Bronchial epithelial cell (primary cell): ENCODE measurements at regions not wholly inside any gene's neighbourhood (a gene's known extent, or its start where the extent isn't known, plus 50 kb on each side); places are given as distances from the start of the nearest gene placed in this dataset.

Experiments used
- DNase-seq: peaks from one replicate; pipeline ENCODE4 v3.0.0-alpha.2; 2010; ENCODE audit warnings: low read depth
- FAIRE-seq: peaks from 2 replicates; lab custom pipeline; 2011; peaks lifted over from hg19 to GRCh38; lab: Jason Lieb, UNC
- H3K27me3 ChIP-seq: 2 replicates; pipeline ENCODE4 v1.5.1; 2011; ENCODE audit warnings: low read length; ENCODE audit not compliant: control insufficient read depth, insufficient read depth
- H3K36me3 ChIP-seq: 2 replicates; pipeline ENCODE4 v1.5.1; 2011; ENCODE audit warnings: low read length; ENCODE audit not compliant: control insufficient read depth, insufficient read depth
- H3K4me3 ChIP-seq: 2 replicates; pipeline ENCODE4 v1.5.1; 2011; ENCODE audit warnings: mild to moderate bottlenecking, low read depth, low read length, control low read depth
- TF ChIP-seq, protein P1 (sequence below): IDR thresholded peaks from 2 replicates; pipeline ENCODE4 v1.5.1; 2011; ENCODE audit warnings: mild to moderate bottlenecking, moderate library complexity, low read length, control low read depth, inconsistent platforms; ENCODE audit not compliant: insufficient read depth, severe bottlenecking

DNA sequence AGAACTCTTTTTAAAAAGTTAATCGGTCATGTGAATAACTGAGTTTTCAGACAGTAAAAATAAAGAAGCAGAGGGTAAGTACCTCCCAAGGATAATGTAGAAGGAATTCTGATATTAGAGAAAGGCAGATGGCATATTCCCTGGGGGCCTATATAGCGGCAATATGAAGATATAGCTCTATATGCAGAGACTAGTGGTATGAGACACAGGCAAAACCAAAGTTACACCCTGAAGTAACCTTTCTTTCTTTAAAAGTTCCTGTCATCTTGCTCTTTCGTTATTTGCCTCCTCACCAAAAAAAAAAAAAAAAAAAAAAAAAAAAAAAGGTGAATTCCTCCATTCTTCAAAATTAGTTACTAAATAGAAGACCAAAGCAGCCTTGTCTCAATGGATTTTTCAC is 76.2 kb upstream of the ARHGAP32 start:
- no peak overlapping the region for H3K4me3 ChIP-seq
- no peaks in the 10 kb centered on the region for H3K36me3 ChIP-seq
- no peak for FAIRE-seq
- H3K27me3 ChIP-seq = no peaks in the 10 kb centered on the region
- no peak for DNase-seq
- TF ChIP-seq, protein P1, sequence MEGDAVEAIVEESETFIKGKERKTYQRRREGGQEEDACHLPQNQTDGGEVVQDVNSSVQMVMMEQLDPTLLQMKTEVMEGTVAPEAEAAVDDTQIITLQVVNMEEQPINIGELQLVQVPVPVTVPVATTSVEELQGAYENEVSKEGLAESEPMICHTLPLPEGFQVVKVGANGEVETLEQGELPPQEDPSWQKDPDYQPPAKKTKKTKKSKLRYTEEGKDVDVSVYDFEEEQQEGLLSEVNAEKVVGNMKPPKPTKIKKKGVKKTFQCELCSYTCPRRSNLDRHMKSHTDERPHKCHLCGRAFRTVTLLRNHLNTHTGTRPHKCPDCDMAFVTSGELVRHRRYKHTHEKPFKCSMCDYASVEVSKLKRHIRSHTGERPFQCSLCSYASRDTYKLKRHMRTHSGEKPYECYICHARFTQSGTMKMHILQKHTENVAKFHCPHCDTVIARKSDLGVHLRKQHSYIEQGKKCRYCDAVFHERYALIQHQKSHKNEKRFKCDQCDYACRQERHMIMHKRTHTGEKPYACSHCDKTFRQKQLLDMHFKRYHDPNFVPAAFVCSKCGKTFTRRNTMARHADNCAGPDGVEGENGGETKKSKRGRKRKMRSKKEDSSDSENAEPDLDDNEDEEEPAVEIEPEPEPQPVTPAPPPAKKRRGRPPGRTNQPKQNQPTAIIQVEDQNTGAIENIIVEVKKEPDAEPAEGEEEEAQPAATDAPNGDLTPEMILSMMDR = no peak

DNA sequence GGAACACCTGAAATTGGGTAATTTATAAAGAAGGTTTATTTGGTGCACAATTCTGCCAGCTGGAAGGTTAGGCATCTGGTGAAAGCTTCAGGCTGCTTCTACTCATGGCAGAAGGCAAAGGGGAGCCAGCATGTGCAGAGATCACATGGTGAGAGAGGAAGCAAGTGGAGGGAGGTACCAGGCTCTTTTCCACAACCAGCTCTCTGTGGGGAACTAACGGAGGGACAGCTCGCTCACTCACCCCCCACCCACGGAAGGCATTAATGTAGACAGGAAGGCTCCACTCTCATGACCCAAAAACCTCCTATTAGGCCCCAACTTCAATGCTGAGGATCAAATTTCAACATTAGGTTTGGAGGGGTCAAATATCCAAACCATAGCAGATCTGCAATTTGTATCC is 75.6 kb upstream of the ARHGAP32 start:
- H3K27me3 ChIP-seq = no peaks in the 10 kb centered on the region
- FAIRE-seq (no peak), DNase-seq (no peak)
- no peaks in the 10 kb centered on the region for H3K36me3 ChIP-seq
- TF ChIP-seq, protein P1 = no peak
- no peak overlapping the region for H3K4me3 ChIP-seq

DNA sequence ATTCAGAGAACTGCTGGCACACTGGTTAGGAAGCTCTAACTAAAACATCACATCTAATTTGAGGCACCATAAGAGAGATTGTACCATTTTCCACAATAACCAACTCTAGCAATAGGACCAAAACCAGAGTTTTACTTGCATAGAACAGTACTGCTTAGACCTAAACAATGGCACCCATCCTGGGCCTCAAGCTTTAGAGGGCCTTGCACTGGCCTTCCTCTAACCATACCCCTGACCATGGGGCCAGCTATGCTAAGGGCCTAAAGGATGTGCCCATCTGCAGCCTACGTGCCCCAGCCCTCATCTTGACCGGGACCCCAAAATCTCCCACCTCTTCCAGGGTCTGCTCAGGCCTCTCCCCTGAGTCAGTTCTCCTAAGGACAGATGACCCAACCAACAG is 74.4 kb upstream of the ARHGAP32 start:
- FAIRE-seq (no peak), DNase-seq (no peak)
- Histone ChIP-seq H3K4me3 (no peak overlapping the region), H3K27me3 (no peaks in the 10 kb centered on the region), H3K36me3 (no peaks in the 10 kb centered on the region)
- TF ChIP-seq, protein P1 = no peak

DNA sequence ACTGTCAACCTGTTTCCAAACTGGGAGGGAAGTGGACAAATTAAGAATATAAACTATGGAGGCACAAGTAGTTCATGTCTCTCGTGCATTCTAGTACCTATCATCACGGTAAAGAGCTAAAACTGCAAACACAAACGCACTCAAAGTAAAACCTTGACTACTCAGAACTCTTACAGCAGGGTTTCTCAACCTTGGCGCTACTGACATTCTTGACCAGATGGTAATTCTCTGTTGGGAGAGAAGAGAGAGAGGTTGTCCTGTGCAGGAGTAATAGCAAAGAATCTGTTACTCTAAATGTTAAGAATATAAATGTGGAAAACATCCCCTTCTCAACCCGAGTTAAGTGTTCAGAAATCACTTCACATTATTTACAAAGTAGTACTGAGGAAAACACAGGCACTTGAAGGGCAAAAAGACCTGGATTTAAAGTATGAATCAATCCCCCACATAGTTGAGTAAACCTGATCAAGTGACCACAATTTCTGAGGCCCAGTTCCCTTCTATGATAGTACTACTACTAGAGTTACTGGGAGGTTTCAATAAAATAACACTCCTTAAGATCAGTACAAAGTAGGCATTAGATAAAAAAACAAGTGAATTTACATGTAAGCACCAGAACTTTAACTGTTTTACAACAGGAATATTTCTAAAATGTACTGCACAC is 73.1 kb upstream of the ARHGAP32 start:
- DNase-seq (no peak), FAIRE-seq (peak; percentile 18)
- Histone ChIP-seq H3K36me3 (no peaks in the 10 kb centered on the region), H3K27me3 (no peaks in the 10 kb centered on the region), H3K4me3 (no peak overlapping the region)
- TF ChIP-seq, protein P1 = no peak

DNA sequence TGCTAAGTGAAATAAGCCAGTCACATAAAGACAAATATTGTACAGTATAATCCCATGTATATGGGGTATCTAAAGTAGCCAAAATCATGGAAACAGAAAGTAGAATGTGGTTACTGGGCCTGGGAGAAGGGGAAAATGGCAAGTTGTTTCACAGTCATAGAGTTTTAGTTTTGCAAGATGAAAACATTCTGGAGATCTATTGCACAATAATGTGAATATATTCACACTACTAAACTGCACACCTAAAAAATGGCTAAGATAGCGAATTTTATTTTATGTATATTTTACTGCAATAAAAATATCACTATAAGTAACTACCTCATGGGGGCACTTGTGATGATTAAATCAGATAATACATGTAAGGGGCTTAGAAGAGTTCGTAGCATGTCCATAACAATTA is 72.0 kb upstream of the ARHGAP32 start:
- H3K4me3 ChIP-seq = no peak overlapping the region
- H3K36me3 ChIP-seq = no peaks in the 10 kb centered on the region
- H3K27me3 ChIP-seq = no peaks in the 10 kb centered on the region
- TF ChIP-seq, protein P1 = no peak
- no peak for FAIRE-seq
- no peak for DNase-seq

DNA sequence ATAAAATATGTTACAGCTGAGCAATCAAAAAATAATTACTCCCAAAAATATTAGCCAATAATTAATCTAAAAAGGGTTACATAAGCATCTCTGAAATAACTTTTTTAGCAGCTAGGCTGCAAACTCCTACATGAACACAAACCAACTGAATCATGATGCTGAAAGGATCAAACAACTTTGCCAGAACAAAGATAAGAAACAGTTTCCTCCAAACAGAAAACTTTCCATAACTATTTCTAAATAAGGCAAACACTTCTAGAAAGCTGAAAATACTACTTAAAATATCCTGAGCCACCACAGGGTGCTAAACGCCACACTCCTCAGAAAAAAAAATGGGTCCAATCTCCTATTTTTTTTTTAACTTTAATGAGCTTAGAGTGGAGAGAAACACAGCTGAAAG is 68.6 kb upstream of the ARHGAP32 start:
- TF ChIP-seq, protein P1 = no peak
- FAIRE-seq (no peak), DNase-seq (no peak)
- H3K36me3 ChIP-seq = no peaks in the 10 kb centered on the region
- H3K4me3 ChIP-seq = no peak overlapping the region
- no peaks in the 10 kb centered on the region for H3K27me3 ChIP-seq
